H1 (cell line): ENCODE measurements at regions not wholly inside any gene's neighbourhood (a gene's known extent, or its start where the extent isn't known, plus 50 kb on each side); places are given as distances from the start of the nearest gene placed in this dataset.

Experiments
- CTCF ChIP-seq, 3 experiments: IDR thresholded peaks; 1 replicate in 2 of 3; 2 replicates in 1 of 3; pipeline versions ENCODE4 v1.5.1 to v1.6.1; 2011; ENCODE audit warnings: low read length in 3 of 3, mild to moderate bottlenecking in 3 of 3, inconsistent platforms in 2 of 3, low read depth in 1 of 3, moderate library complexity in 1 of 3; ENCODE audit not compliant: insufficient read depth in 1 of 3; ENCODE audit errors: control extremely low read depth in 1 of 3
- JUN ChIP-seq: IDR thresholded peaks from 2 replicates; pipeline ENCODE4 v1.6.1; 2011; ENCODE audit warnings: low read depth, mild to moderate bottlenecking, improper control_type of control experiment, low read length
- POLR2A ChIP-seq, 2 experiments: IDR thresholded peaks; 1 replicate in 1 of 2; 2 replicates in 1 of 2; pipeline ENCODE4 v1.6.1; 2011; ENCODE audit warnings: low read depth in 2 of 2, low read length in 2 of 2, mild to moderate bottlenecking in 2 of 2; ENCODE audit errors: control extremely low read depth in 1 of 2
- ZNF274 ChIP-seq: IDR thresholded peaks from 2 replicates; pipeline ENCODE4 v1.7.0; 2012; ENCODE audit warnings: low read length, borderline replicate concordance; ENCODE audit errors: extremely low read depth

GRCh38 chr4:112939901-112940300 is 109.6 kb upstream of the ANK2 start:
- TF ChIP-seq CTCF (IDR thresholded peaks at IDR 0.05; ENCODE audit: control extremely low read depth in 1 of 3, insufficient read depth in 1 of 3, low read depth in 1 of 3, low read length in 3 of 3) (no peak), ZNF274 (no peak), JUN (no peak), POLR2A (IDR thresholded peaks at IDR 0.05; ENCODE audit: control extremely low read depth in 1 of 2, low read depth in 2 of 2, low read length in 2 of 2) (no peak)
